ENCODE measurements at regions not wholly inside any gene's neighbourhood (a gene's known extent, or its start where the extent isn't known, plus 50 kb on each side); places are given as distances from the start of the nearest gene placed in this dataset.

DNA sequence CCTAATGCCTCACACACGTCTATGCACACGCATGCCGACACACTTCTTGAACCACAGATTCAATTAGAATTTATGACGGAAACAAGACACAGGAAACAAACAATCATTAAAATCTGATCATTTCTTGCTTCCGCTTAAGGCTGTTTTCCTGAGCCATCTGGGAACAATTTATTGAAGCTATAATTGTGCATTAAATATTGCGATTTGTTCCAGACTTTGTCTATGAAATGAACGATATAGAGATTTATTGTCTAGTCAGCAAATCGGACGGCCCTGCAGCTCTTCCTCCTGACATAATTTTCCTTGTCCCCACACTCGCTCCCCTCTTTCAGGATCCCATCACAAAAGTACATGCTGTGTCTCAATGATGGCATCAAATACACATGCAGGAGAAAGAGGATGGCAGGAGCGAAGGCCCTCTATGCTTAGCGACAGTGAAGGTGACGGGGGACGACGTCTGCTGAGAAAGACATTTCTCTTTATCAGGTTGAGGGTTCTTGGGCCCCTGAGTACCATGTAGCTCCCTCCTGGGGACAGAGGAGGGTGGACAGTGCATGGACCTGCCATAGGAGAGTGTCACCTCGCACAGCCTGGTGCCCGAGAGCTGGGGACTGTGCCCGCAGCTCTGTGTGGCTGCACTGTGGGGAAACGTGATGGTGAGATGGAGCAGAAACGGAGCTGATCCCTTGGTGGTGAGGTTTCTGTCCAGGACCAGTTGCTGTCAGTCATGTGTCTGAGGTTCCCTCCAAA is 157.3 kb downstream of the ACKR3 start:
- no peak for DNase-seq (ENCODE audit: extremely low spot score, unreplicated experiment)
- Mint-ChIP-seq H3K4me1 (ENCODE audit: unreplicated experiment) (peaks cover 7% of the 10 kb centered on the region), H3K4me3 (ENCODE audit: unreplicated experiment) (no peak overlapping the region), H3K27ac (ENCODE audit: unreplicated experiment) (no peak overlapping the region), H3K36me3 (ENCODE audit: unreplicated experiment) (no peaks in the 10 kb centered on the region), H3K9me3 (ENCODE audit: unreplicated experiment) (no peaks in the 10 kb centered on the region), H3K27me3 (ENCODE audit: unreplicated experiment) (no peaks in the 10 kb centered on the region)
- TF ChIP-seq, protein P1, sequence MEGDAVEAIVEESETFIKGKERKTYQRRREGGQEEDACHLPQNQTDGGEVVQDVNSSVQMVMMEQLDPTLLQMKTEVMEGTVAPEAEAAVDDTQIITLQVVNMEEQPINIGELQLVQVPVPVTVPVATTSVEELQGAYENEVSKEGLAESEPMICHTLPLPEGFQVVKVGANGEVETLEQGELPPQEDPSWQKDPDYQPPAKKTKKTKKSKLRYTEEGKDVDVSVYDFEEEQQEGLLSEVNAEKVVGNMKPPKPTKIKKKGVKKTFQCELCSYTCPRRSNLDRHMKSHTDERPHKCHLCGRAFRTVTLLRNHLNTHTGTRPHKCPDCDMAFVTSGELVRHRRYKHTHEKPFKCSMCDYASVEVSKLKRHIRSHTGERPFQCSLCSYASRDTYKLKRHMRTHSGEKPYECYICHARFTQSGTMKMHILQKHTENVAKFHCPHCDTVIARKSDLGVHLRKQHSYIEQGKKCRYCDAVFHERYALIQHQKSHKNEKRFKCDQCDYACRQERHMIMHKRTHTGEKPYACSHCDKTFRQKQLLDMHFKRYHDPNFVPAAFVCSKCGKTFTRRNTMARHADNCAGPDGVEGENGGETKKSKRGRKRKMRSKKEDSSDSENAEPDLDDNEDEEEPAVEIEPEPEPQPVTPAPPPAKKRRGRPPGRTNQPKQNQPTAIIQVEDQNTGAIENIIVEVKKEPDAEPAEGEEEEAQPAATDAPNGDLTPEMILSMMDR (IDR thresholded peaks at IDR 0.05), result no peak

DNA sequence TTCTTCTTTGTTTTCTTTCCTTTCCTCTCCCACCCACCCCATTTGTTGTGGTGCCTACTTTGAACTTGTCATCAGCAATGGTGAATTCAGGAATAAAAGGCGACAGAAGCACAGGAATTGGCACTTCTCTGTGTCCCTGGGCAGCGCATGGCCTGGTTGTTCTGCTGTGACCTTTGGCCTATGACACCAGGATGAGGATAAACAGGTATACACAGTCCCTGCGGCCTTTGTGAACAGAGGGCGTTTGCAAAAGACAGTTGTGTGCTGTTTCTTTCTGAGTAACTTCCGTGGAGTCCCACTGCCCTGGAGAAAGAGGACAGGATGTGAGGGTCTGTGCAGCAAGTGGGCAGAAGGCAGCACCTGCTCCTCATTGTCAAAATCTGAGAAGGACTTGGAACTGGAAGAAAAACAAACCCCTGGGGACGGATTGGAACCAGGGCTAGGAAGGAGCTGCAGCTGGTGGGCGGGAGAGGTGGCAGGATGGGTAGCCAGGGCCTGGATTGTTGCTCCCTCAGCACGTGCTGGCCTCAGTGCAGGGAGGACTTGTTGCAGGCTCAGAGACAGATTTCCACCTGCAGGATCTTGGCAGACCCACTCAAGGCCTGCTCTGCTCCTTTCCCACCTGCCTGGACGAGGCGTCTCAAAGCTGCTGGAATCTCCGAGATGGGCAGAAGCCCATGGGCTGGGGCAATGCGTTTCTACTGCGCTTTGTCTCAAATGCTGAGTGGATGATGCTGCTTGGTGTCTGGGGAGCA is 159.5 kb downstream of the ACKR3 start:
- no peak for DNase-seq (ENCODE audit: extremely low spot score, unreplicated experiment)
- TF ChIP-seq, protein P1 (IDR thresholded peaks at IDR 0.05), result no peak
- H3K27ac Mint-ChIP-seq (ENCODE audit: unreplicated experiment), result no peak overlapping the region
- H3K4me1 Mint-ChIP-seq (ENCODE audit: unreplicated experiment), result peaks cover 18% of the 10 kb centered on the region
- no peaks in the 10 kb centered on the region for H3K36me3 Mint-ChIP-seq (ENCODE audit: unreplicated experiment)
- no peaks in the 10 kb centered on the region for H3K27me3 Mint-ChIP-seq (ENCODE audit: unreplicated experiment)
- H3K9me3 Mint-ChIP-seq (ENCODE audit: unreplicated experiment), result no peaks in the 10 kb centered on the region
- H3K4me3 Mint-ChIP-seq (ENCODE audit: unreplicated experiment), result no peak overlapping the region

DNA sequence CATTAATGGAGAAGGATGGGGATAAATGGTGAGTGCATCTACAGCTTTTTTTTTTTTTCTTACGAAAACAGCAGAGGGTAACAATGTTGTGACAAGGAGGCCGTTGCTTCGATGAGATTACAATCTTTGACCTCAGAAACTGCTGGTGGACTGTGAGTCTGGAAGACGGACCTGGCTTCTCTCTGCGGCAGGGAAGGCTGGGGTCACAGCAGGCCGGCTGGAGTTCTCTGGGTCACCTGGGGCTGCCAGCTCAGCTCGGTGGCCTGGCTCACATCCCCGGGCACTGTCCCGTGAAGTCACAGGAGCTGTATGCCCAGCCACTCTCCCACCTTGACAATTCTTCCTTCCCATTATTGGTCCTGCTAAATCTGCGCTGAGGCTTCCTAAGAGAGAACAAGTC is 160.8 kb downstream of the ACKR3 start:
- Mint-ChIP-seq H3K9me3 (ENCODE audit: unreplicated experiment) (no peaks in the 10 kb centered on the region), H3K36me3 (ENCODE audit: unreplicated experiment) (no peaks in the 10 kb centered on the region), H3K27ac (ENCODE audit: unreplicated experiment) (no peak overlapping the region), H3K4me1 (ENCODE audit: unreplicated experiment) (peaks cover 18% of the 10 kb centered on the region), H3K27me3 (ENCODE audit: unreplicated experiment) (peaks cover 2% of the 10 kb centered on the region), H3K4me3 (ENCODE audit: unreplicated experiment) (no peak overlapping the region)
- DNase-seq (ENCODE audit: extremely low spot score, unreplicated experiment), result no peak
- TF ChIP-seq, protein P1 (IDR thresholded peaks at IDR 0.05), result no peak

DNA sequence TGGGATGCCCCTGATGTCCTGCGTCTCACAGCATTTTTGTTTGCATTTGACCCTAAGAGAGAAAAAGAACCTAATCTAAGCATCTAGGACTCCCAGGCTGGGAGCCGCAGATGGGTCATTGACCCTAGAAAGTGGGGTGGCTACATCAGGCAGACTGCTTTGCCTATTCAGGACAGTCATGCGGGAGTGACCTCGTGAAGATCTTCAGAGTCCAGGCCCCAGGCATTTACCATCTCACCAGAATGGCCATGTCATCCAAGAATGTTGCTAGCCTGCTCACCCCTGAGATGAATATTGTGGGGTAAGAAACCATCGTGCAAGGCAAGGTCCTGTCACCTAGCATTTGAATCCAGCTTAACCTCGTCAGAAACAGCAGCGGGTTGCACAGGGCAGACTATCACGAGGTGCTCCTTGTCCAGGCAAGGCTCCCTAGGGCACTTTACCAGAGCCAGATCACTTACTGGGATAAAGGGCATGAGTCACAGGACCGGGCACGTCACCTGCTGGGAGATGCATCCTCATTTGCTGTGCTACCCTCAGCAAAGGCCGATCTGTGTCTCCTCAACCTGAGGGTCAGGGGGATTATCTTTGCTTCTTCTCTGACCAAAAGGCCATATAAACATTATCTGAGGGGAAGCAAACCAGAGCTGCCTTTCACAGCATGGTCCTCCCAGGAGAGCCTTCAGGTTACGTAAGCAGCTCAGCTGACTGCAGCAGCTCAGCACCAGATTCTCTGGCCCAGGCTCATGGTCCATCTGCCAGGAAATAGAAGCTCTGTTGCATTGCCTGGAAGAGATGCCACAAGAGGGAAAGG is 162.3 kb downstream of the ACKR3 start:
- TF ChIP-seq, protein P1 (IDR thresholded peaks at IDR 0.05), result no peak
- Mint-ChIP-seq H3K4me1 (ENCODE audit: unreplicated experiment) (peaks cover 18% of the 10 kb centered on the region), H3K36me3 (ENCODE audit: unreplicated experiment) (peaks cover 3% of the 10 kb centered on the region), H3K9me3 (ENCODE audit: unreplicated experiment) (no peaks in the 10 kb centered on the region), H3K4me3 (ENCODE audit: unreplicated experiment) (no peak overlapping the region), H3K27me3 (ENCODE audit: unreplicated experiment) (peaks cover 9% of the 10 kb centered on the region), H3K27ac (ENCODE audit: unreplicated experiment) (no peak overlapping the region)
- DNase-seq (ENCODE audit: extremely low spot score, unreplicated experiment), result no peak

Measured in osteocyte (in vitro differentiated cells).